GM10248 (cell line): ENCODE measurements at regions not wholly inside any gene's neighbourhood (a gene's known extent, or its start where the extent isn't known, plus 50 kb on each side); places are given as distances from the start of the nearest gene placed in this dataset.

Source experiments
- CTCF ChIA-PET: fragments of 300-600 bp; sonication (Branson Sonifier 250); formaldehyde crosslinking; extraction: SDS; loops from one replicate; lab custom pipeline; 2021; ENCODE audit warnings: antibody characterized with exemption; lab: Yijun Ruan, JAX
- POLR2A ChIA-PET: fragments of 350-650 bp; sonication (Branson Sonifier 250); formaldehyde crosslinking; extraction: SDS; loops from one replicate; lab custom pipeline; 2020; ENCODE audit warnings: antibody characterized with exemption; lab: Yijun Ruan, JAX
- DNase-seq: peaks from one replicate; pipeline ENCODE4 v3.0.0; 2012; ENCODE audit errors: extremely low spot score
- CTCF ChIP-seq: IDR thresholded peaks from 2 replicates; pipeline ENCODE4 v1.5.1; 2012; ENCODE audit warnings: mild to moderate bottlenecking, low read depth; ENCODE audit errors: extremely low read depth, missing control alignments, control extremely low read depth

GRCh38 chr2:22697054-22697788, 687.8 kb upstream of the KLHL29 start:
- ChIA-PET POLR2A (no interaction called here), CTCF (no interaction called here)

DNA sequence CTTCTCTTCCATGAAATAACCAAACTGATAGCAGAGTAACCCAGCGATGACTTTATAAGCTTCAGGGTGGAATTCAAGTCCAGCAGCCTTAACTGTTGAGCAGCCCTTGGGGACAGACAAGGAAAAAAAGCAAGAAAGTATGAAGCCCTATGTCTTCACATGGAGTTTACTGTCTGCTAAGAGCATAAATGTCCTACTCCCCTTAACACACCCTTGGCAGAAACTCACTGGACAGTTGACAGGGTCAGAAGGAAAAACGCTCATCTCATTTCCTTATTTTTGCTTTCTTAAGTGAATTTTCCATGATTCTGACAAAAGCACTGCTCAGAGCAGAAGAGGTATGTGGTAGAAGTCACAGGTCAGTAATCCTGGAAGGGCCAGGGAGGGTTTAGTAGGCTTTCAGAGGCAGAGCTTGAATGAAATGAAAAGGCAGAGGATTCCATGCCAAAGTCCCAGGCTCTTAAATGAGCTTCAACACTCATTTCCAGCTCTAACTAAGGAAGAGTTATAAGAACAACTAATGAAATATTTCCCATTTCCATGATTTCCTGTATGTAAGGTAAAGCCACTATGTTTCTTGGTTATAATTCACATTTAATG, 683.3 kb upstream of the KLHL29 start:
- TF ChIP-seq CTCF = no peak
- POLR2A ChIA-PET = no interaction called here
- DNase-seq = no peak
- CTCF ChIA-PET = no interaction called here

More at GRCh38 chr2:22697054-22697788, 687.8 kb upstream of the KLHL29 start:
- no peak for TF ChIP-seq CTCF
- no peak for DNase-seq

GRCh38 chr2:22703286-22703920, 681.6 kb upstream of the KLHL29 start:
- TF ChIP-seq CTCF = no peak
- no peak for DNase-seq
- CTCF ChIA-PET = no interaction called here

DNA sequence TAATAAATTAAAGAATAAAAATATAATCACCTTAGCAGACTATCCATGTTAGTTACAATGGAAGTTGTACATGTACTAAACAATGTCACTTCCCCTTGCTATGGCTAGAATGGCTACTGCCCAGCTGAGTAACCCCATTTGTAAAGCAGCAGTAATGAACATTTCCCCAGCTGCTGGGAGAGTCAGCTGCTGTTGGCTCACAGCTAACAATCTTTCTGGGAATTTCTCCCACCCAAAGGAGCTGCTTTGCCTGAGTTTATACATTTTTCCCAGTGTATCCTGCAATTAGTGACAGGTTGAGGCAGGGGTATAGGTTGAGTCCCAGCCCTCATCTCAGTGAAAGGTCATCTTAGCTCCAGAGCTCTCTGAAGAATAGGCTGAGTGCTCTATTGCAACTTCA, 665.6 kb upstream of the KLHL29 start:
- no peak for DNase-seq
- POLR2A ChIA-PET = no interaction called here
- TF ChIP-seq CTCF = no peak
- CTCF ChIA-PET = no interaction called here

More at GRCh38 chr2:22703286-22703920, 681.6 kb upstream of the KLHL29 start:
- POLR2A ChIA-PET = no interaction called here

DNA sequence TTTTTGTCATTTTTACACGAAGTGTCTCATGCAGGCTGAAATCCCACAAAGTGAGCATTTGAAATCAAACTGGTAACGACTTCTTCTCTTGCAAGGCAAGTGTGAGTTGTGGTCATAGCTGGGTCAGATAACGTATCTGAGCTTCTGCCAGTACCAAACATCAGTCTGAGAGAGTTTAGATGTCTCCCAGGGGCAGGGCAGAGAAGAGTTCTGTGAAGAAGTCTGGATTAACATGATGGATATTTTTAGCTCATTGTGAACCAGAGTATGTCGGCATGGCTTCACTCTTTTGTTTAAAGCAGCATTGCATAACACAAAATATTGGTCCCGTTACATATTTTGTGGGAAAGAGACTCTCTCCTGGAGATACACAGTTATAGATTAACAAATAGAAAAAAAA, 655.5 kb upstream of the KLHL29 start:
- ChIA-PET CTCF (interaction anchor here (1.4 kb wide), 1 partner anchor 9 kb away, joined by 3 read pairs; no protein-coding TSS in a partner anchor), POLR2A (no interaction called here)
- TF ChIP-seq CTCF = no peak
- DNase-seq = no peak

GRCh38 chr2:22734373-22735045, 650.5 kb upstream of the KLHL29 start:
- POLR2A ChIA-PET = no interaction called here
- DNase-seq = no peak
- CTCF ChIA-PET = no interaction called here
- TF ChIP-seq CTCF = no peak
